RWPE1 (cell line): ENCODE measurements at regions not wholly inside any gene's neighbourhood (a gene's known extent, or its start where the extent isn't known, plus 50 kb on each side); places are given as distances from the start of the nearest gene placed in this dataset.

Experiments used
- CTCF ChIA-PET: fragments of 350-600 bp; sonication (Branson Sonifier 250); formaldehyde crosslinking; extraction: SDS; loops from one replicate; lab custom pipeline; 2021; lab: Yijun Ruan, JAX
- POLR2A ChIA-PET: fragments of 400-600 bp; formaldehyde crosslinking; extraction: SDS; loops from one replicate; lab custom pipeline; 2020; ENCODE audit warnings: antibody characterized with exemption; ENCODE audit not compliant: low non-redundant PET; lab: Yijun Ruan, JAX
- DNase-seq: peaks from one replicate; pipeline ENCODE4 v3.0.0; 2012; ENCODE audit warnings: low spot score
- H3K27ac ChIP-seq: fragments of 450-650 bp; 2 replicates; pipeline ENCODE4 v1.5.1; 2017
- CTCF ChIP-seq: fragments of 450-650 bp; conservative IDR thresholded peaks from 2 replicates; pipeline ENCODE4 v1.5.1; 2017; ENCODE audit warnings: low read depth, mild to moderate bottlenecking

GRCh38 chr4:79025170-79025569, 85.9 kb upstream of the PAQR3 start:
- no peak overlapping the region for H3K27ac ChIP-seq
- DNase-seq: no peak
- ChIA-PET CTCF (interaction anchor here (0.7 to 0.9 kb wide), 2 partner anchors 18 to 73 kb away, joined by 3 to 4 read pairs; no protein-coding TSS in a partner anchor), POLR2A (no interaction called here)
- TF ChIP-seq CTCF: no peak

GRCh38 chr4:79023799-79024770, 84.8 kb upstream of the PAQR3 start:
- no peak for TF ChIP-seq CTCF
- POLR2A ChIA-PET: no interaction called here
- CTCF ChIA-PET: interaction anchor here (0.6 to 0.9 kb wide), 4 partner anchors 17 to 1235 kb away, joined by 3 to 4 read pairs (median 4); no protein-coding TSS in a partner anchor

GRCh38 chr4:79022529-79022928, 83.3 kb upstream of the PAQR3 start:
- no peak overlapping the region for H3K27ac ChIP-seq
- ChIA-PET POLR2A (no interaction called here), CTCF (no interaction called here)
- no peak for DNase-seq
- no peak for TF ChIP-seq CTCF

More at GRCh38 chr4:79023799-79024770, 84.8 kb upstream of the PAQR3 start:
- no peak overlapping the region for H3K27ac ChIP-seq
- DNase-seq: no peak

GRCh38 chr4:79017481-79017880, 78.2 kb upstream of the PAQR3 start:
- DNase-seq: no peak
- no peak for TF ChIP-seq CTCF
- H3K27ac ChIP-seq: no peak overlapping the region
- ChIA-PET CTCF (no interaction called here), POLR2A (no interaction called here)

- no peak for DNase-seq
- no peak overlapping the region for H3K27ac ChIP-seq
- TF ChIP-seq CTCF: no peak
- ChIA-PET POLR2A (no interaction called here), CTCF (no interaction called here)
These were observed 77.6 kb upstream of the PAQR3 start for GRCh38 chr4:79016878-79017277.

GRCh38 chr4:79015411-79015810, 76.2 kb upstream of the PAQR3 start:
- POLR2A ChIA-PET: no interaction called here
- DNase-seq: no peak
- no peak overlapping the region for H3K27ac ChIP-seq
- no peak for TF ChIP-seq CTCF
- CTCF ChIA-PET: interaction anchor here (0.7 kb wide), 1 partner anchor 17 kb away, joined by 3 read pairs; no protein-coding TSS in a partner anchor
